ENCODE measurements at regions not wholly inside any gene's neighbourhood (a gene's known extent, or its start where the extent isn't known, plus 50 kb on each side); places are given as distances from the start of the nearest gene placed in this dataset.

DNA sequence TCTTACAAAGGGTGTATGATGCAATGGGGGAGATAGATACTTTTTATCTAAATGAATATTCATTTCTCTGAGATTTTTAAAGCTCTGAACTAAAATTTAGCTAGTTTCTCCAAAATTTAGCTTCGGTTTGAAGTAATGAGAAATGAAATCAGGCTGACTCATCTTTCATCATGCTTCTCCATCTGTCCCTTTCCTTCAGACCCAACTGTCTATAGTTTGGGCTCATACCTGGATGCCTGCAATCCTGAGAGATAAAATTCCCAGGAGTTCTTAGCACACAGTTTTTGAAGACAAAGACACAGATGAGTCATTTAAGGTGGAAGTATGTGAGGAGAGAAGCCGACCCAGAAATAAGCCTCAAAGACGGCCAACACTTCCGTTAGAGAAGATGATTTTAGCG lies 336.4 kb upstream of the CDH20 start:
- intact Hi-C loops (cut with micrococcal nuclease; ENCODE audit: unreplicated experiment), result no loop called here
- Histone ChIP-seq H3K36me3 (ENCODE audit: insufficient read depth, low read length) (no peaks in the 10 kb centered on the region), H4K20me1 (ENCODE audit: insufficient read depth, low read length) (no peaks in the 10 kb centered on the region), H3K4me2 (ENCODE audit: low read length) (no peak overlapping the region), H3K9me3 (ENCODE audit: low read length) (no peaks in the 10 kb centered on the region), H3K4me3 (ENCODE audit: low read depth, low read length, poor library complexity, severe bottlenecking) (no peak overlapping the region), H3K4me1 (ENCODE audit: insufficient read depth, low read length, poor library complexity, severe bottlenecking) (no peaks in the 10 kb centered on the region), H3K79me2 (ENCODE audit: insufficient read depth, low read depth, low read length) (no peaks in the 10 kb centered on the region), H3K9me2 (ENCODE audit: insufficient read depth, low read length) (no peaks in the 10 kb centered on the region), H2AFZ (ENCODE audit: low read length) (no peak overlapping the region), H3K27ac (ENCODE audit: low read depth, low read length, poor library complexity, severe bottlenecking) (no peak overlapping the region)
- no peak for DNase-seq (ENCODE audit: low spot score)
- TF ChIP-seq EZH2phosphoT487 (IDR thresholded peaks at IDR 0.05; ENCODE audit: borderline replicate concordance, low read depth, low read length) (no peak), CTCF (conservative IDR thresholded peaks at IDR 0.05; ENCODE audit: low read length) (no peak)
- CTCF ChIA-PET (ENCODE audit: unreplicated experiment), result no interaction called here
- POLR2A ChIA-PET, result no interaction called here
- no TSS peak for BruUV-seq (replicated peaks)

DNA sequence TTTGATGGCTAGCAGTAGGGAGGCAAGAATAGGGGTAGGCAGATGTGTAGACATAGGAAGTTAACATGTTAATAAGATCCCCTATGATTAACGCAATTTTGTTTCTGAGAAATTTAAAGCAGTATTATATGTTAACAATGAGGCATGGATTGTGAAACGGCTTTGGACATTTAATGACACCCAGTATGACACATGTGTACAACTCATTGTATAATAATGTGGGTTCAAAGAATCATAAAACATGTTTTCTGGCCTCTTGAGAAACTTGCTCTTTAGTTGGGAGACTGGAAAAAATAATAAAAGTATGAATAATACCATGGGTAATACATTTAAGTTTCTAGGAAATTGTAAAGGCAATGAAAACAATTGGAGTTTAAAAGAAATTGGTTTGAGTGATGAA lies 332.1 kb upstream of the CDH20 start:
- no peak for DNase-seq (ENCODE audit: low spot score)
- Histone ChIP-seq H3K79me2 (ENCODE audit: insufficient read depth, low read depth, low read length) (no peaks in the 10 kb centered on the region), H3K4me1 (ENCODE audit: insufficient read depth, low read length, poor library complexity, severe bottlenecking) (no peaks in the 10 kb centered on the region), H3K9me3 (ENCODE audit: low read length) (no peaks in the 10 kb centered on the region), H3K4me3 (ENCODE audit: low read depth, low read length, poor library complexity, severe bottlenecking) (no peak overlapping the region), H3K36me3 (ENCODE audit: insufficient read depth, low read length) (no peaks in the 10 kb centered on the region), H4K20me1 (ENCODE audit: insufficient read depth, low read length) (no peaks in the 10 kb centered on the region), H3K4me2 (ENCODE audit: low read length) (no peak overlapping the region), H3K9me2 (ENCODE audit: insufficient read depth, low read length) (no peaks in the 10 kb centered on the region), H2AFZ (ENCODE audit: low read length) (no peak overlapping the region), H3K27ac (ENCODE audit: low read depth, low read length, poor library complexity, severe bottlenecking) (no peak overlapping the region)
- TF ChIP-seq CTCF (conservative IDR thresholded peaks at IDR 0.05; ENCODE audit: low read length) (no peak), EZH2phosphoT487 (IDR thresholded peaks at IDR 0.05; ENCODE audit: borderline replicate concordance, low read depth, low read length) (no peak)
- ChIA-PET CTCF (ENCODE audit: unreplicated experiment) (no interaction called here), POLR2A (no interaction called here)
- BruUV-seq (replicated peaks), result no TSS peak
- intact Hi-C loops (cut with micrococcal nuclease; ENCODE audit: unreplicated experiment), result no loop called here

DNA sequence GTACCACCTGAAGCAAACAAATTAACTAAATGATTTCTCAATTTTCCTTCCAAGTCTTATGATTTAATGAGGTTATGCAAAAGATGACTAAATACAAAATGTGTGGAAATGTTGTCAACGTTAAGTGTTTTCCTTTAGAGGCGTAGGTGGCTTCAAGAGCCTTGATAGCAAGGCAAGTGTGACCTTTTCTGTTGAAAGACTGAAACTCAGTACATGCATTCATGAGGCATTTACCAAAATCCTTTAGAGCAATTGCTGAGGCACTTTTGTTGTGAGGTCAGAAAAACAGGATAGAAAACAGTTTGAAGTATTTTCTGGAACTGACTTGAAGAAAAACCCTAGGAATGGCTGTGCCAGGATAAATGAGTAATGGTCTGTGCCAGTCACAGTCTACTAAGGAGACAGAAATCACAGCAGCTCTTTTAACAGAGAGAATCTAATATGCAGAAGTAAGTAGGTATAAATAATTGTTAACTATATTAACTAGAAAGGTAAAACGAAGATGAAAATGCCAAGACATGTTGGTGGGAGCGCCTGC lies 326.5 kb upstream of the CDH20 start:
- Histone ChIP-seq H3K9me2 (ENCODE audit: insufficient read depth, low read length) (no peaks in the 10 kb centered on the region), H2AFZ (ENCODE audit: low read length) (no peak overlapping the region), H3K36me3 (ENCODE audit: insufficient read depth, low read length) (no peaks in the 10 kb centered on the region), H3K79me2 (ENCODE audit: insufficient read depth, low read depth, low read length) (no peaks in the 10 kb centered on the region), H3K4me2 (ENCODE audit: low read length) (no peak overlapping the region), H3K9me3 (ENCODE audit: low read length) (no peaks in the 10 kb centered on the region), H3K4me1 (ENCODE audit: insufficient read depth, low read length, poor library complexity, severe bottlenecking) (no peaks in the 10 kb centered on the region), H3K27ac (ENCODE audit: low read depth, low read length, poor library complexity, severe bottlenecking) (no peak overlapping the region), H3K4me3 (ENCODE audit: low read depth, low read length, poor library complexity, severe bottlenecking) (no peak overlapping the region), H4K20me1 (ENCODE audit: insufficient read depth, low read length) (no peaks in the 10 kb centered on the region)
- TF ChIP-seq EZH2phosphoT487 (IDR thresholded peaks at IDR 0.05; ENCODE audit: borderline replicate concordance, low read depth, low read length) (no peak), CTCF (conservative IDR thresholded peaks at IDR 0.05; ENCODE audit: low read length) (no peak)
- no peak for DNase-seq (ENCODE audit: low spot score)
- ChIA-PET POLR2A (no interaction called here), CTCF (ENCODE audit: unreplicated experiment) (no interaction called here)
- intact Hi-C loops (cut with micrococcal nuclease; ENCODE audit: unreplicated experiment), result no loop called here
- BruUV-seq (replicated peaks), result no TSS peak

Measured in OCI-LY7 (cell line).